K562 (cell line): ENCODE measurements at regions not wholly inside any gene's neighbourhood (a gene's known extent, or its start where the extent isn't known, plus 50 kb on each side); places are given as distances from the start of the nearest gene placed in this dataset.

Experiments
- ATF1 ChIP-seq, 2 experiments: fragments of 450-650 bp in 1 of 2; IDR thresholded peaks; 2 replicates each; pipeline ENCODE4 v1.6.1; 2016; ENCODE audit warnings: missing compliant biosample characterization in 1 of 2, missing genetic modification characterization in 1 of 2
- BACH1 ChIP-seq: fragments of 200-800 bp; sonication (Bioruptor generic); IDR thresholded peaks from 2 replicates; pipeline ENCODE4 v1.6.1; 2016; ENCODE audit warnings: missing genetic modification characterization, missing compliant biosample characterization
- EGR1 ChIP-seq: fragments of 450-650 bp; conservative IDR thresholded peaks from 2 replicates; pipeline ENCODE4 v1.6.1; 2017; ENCODE audit warnings: mild to moderate bottlenecking
- FOXK1 ChIP-seq: sonication (generic); formaldehyde crosslinking; IDR thresholded peaks from 2 replicates; pipeline ENCODE4 v1.8.0; 2022; ENCODE audit warnings: missing genetic modification reagents, mild to moderate bottlenecking, borderline replicate concordance
- RFX5 ChIP-seq: IDR thresholded peaks from 2 replicates; pipeline ENCODE4 v1.6.1; 2011; ENCODE audit warnings: low read depth, mild to moderate bottlenecking, improper control_type of control experiment, low read length

GRCh38 chr1:90161625-90162024, 166.7 kb downstream of the ZNF326 start:
- TF ChIP-seq RFX5 (no peak), BACH1 (tag) (no peak), FOXK1 (CRISPR knock-in tag) (no peak), ATF1 (CRISPR knock-in tag; IDR thresholded peaks at IDR 0.05) (no peak), ATF1 (tag; IDR thresholded peaks at IDR 0.05) (no peak), EGR1 (no peak)
